ENCODE measurements at regions not wholly inside any gene's neighbourhood (a gene's known extent, or its start where the extent isn't known, plus 50 kb on each side); places are given as distances from the start of the nearest gene placed in this dataset.
A peak's percentile ranks its signal among the peaks of the same experiment; 100 is the strongest.
"Not testable (repeated sequence)": the region's sequence is repeated elsewhere in the genome, so short reads cannot be mapped to it uniquely, and the experiment has no call there.

DNA sequence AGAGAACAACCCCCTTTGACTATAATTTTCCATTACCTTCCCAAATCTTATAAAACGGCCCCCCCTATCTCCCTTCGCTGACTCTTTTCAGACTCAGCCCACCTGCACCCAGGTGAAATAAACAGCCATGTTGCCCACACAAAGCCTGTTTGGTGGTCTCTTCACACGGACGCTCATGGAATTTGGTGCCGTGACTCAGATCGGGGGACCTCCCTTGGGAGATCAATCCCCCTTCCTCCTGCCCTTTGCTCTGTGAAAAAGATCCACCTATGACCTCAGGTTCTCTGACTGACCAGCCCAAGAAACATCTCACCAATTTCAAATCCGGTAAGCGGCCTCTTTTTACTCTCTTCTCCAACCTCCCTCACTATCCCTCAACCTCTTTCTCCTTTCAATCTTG, 146.8 kb upstream of the TRIB2 start:
- not testable (repeated sequence) for DNase-seq

DNA sequence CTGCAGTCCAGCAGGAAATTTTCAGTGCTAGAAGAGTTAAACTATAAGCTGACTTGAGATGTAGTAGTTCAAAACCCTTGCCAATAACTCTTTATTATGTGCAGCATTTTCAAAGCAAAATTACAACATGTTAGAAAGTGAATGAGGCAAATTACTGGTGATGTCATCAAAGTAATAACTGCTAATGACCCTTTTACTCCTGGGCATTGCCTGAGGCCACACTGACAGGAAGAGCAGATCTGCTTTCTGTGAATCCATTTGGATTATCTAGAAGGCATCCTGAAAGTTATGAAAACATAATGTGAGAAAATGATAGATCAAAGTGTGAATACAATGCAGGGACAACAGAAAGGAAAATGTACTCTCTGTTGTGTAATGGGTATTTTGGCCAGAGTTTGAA, 139.6 kb upstream of the TRIB2 start:
- no peak for DNase-seq

DNA sequence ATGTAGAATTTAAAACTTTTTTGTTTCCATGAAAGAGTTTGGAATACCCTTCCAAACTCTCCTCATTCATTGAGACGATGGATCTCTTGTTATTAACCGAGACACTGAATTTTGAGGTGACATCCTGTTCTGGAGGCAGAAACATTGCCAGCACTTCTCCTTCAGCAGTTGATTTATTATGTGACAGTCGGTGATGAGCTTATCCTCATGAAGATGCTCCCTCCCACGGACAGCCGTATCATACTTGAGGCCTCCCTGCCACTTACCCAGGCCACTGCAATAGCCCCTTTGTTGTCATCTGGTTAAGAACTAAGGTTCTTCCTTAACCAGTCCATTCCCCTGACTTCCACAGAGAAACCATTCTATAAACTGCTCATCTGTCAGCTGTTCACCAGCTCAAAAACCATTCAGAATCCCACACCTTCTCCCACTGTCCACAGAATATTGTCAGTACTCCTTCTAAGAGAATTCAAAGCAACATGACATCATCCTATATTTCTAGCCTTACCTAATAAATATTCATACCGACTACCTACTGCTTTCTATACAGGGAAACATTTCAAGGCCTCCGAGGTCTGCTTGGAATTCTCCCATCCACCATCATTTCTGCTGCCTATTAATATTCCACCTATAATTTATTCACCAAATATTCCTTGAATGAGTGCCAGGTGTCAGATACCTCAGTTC, 139.0 kb upstream of the TRIB2 start:
- peak; percentile 26 to 47 (median 27) for DNase-seq

DNA sequence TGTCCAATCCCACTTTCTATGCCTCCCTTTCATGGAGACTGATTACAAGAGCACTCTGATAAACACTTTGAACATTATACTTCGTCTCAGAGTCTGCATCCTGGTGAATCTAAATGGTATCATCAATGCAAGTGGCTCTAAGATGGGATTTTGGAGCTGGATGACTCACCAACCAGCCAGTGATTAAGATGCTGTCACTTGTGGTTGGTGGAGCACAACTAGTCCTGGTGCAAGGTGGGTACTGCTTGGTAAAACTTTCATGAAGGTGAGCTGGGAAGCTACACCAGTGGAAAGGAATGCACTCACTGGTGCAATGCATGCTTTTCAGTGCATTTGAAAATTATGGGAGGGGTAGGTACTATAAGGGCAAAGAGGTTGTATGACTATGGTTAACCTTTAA, 137.7 kb upstream of the TRIB2 start:
- peak in 1 of 3 donors; percentile 30 for DNase-seq

DNA sequence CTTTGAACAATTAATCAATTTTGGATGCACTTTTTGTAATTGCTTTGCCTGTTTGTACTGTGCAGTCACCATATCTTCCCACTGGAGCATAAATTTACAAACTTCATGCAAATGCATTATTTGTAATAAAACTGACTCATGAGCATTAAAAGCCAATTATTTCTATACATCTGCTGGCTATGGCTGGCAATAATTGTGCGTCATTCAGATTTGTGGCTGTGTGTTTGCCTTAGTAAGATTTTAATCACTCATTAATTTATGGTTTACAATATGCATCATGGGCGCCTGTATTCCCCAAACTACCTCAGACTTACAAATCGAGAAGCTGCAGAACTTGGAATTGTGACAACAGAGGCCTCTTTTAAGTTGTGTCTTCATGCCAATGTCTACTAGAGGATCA, 132.4 kb upstream of the TRIB2 start:
- DNase-seq = no peak

DNA sequence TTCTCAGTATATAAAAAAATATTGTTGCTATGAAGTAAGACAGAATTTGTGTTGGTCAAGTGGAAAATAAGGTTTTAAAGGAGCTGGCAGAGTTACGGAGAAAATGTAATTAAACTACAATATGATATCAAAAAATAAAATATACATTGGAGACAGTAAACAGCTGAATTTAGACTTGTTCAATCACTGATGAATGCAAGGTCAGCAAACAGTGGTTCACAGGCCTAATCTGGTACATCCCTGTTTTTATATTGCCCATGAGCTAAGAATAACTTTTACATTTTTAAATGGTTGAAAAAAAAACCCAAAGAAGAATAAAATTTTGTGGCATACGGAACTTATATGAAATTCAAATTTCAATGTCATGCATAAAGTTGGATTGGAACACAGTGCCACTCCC, 131.0 kb upstream of the TRIB2 start:
- no peak for DNase-seq

DNA sequence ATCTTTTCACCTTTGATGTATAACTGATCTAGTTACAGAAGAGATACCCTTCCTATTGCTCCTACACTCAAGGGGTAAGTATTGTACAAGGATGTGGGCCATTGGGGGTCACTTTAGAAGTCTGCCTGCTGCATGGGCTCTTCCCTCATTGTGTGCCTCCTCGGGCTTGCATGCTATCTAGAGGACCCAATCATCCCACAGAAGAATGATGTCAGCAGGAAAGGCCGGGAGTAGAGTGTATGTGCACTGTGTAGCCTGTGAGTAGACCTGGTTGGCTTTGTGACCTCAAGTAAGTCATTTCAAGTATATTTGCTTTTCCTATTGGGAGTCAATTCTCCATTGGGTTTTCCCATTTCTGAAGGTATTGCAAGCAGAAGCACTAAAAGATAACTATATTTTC, 129.5 kb upstream of the TRIB2 start:
- peak; percentile 42 to 47 (median 45) for DNase-seq

DNA sequence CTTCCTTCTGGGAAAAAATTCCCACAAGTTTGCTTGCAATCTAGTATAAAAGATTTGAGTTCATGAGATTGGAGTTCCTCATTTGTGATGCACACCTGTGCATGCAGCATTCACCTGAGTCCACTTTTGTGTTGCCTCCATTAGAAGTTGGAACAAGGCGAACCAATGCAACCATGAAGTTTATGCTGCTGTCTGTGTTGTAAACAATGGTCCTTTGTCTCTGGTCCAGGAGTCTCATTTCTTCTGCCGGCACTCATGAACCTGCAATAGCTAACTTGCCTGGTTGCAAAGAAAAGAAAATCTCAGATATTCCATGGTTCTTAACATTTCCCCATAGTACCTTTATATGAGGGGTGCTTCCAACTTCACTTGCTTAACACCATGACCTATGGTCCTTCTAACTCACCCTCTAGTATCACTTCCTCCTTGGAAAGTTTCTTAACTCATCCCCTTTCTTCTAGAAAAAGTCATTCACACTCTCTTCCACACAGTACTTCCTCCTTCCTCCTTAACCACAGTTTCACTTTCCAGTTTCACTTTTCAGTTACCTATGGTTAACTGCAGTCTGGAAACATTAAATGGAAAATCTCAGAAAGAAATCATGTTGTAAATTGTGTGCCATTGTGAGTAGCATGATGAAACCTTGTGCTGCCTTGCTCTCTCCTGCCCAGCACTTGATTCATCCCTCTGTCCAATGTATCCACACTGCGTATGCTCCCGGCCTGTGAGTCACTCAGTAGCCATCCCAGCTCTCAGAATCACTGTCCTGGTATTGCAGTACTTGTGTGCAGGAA, 128.8 kb upstream of the TRIB2 start:
- DNase-seq = peak; percentile 84 to 99 (median 97)

DNA sequence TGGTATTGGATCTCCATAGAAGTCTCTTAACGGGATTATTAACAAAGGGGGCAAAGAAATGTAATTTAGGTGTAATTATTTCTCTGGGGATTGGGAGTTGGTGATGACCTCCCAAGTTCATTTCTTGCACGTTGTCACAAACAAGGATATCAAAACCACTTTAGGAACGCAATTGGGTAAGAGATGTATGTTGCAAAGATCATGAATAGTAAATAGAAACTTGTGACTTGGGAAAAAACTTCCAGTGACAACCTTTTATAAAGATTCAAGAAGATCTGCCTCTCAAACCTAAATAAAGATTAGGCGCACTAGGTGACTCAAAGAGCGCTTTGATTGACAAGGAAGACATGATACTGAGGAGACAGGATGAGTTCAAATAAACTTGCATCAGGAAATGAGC, 127.8 kb upstream of the TRIB2 start:
- peak; percentile 30 to 70 (median 60) for DNase-seq

DNA sequence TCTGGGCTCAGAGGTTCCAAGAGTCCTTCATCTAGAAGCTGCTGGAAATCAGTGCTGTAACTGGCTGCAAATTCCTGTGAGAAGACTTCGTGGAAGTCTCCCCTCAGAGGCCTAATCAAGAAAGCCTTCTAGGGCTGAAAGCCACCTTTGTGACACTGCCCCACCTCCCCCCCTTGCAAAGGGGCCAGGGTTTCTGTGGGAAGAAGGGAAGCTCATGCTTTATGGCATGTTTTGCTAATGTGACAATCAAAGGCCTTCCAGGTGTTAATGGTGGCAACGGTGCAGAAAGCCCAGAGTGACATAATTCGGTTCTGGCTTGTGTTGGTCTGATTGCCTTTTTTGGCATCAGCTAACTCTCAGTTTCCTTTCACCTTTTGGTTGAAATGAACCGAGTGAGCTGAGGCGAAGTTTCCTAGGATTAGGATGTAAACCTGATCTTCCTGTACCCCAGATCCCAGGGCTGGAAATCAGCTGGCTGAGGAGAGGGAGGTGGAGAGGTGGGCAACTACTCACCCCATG, 126.9 kb upstream of the TRIB2 start:
- DNase-seq = no peak

DNA sequence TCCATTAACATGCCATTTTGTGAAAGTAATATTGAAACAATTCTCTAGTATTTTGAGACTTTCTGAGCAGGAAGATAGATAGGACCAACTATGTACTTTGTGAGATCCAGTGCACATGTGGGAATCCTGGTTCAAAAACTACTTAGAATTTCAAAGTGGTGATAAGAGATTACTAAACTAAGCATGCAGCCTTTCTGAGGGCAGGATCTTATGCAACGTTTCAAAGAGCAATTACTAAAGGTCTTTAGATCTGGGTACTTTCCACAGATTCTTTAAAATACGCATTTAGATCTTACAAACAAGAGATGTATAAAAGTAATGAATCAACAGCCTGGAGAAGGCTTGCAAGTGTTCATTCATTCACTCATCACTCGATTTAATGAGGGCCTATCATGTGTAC, 124.4 kb upstream of the TRIB2 start:
- no peak for DNase-seq

DNA sequence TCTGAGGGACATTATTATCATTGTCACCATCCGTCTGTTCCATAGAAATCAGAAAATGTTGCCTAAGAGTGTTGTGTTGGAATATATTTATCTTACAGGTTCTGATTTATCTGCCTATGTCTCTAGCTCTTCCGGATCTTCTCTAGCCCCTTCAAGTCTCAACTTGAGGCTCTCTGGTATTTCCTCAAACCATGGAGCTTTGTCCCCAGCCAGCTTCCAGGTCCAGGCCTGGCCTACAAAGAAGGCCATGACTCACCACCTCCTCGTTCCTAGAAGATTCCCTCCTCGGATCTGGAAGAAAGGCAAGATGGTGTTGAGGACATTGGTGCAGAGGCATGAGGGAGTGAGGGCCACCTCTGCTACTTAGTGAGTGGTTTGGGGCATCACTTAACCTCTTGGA, 122.1 kb upstream of the TRIB2 start:
- DNase-seq = no peak

DNA sequence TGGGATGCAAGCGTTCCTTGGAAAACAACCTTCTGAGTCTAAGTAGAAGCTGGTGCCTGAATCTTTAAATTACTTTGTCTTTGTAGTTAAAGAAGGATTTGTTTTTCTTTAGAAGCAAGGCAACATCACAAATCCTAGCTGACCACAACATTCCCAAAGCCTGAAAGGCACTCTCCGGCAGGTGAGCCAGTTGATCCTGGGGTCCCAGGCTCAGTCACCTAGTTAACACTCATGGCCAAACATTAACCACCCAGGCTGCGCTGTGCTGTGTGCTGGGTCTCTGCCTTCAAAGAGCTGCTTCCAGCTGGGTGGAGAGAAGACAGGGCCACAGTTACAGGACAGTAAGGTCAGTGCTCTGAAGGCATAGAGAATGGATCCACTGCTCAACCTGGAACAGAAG, 120.0 kb upstream of the TRIB2 start:
- DNase-seq = no peak

DNA sequence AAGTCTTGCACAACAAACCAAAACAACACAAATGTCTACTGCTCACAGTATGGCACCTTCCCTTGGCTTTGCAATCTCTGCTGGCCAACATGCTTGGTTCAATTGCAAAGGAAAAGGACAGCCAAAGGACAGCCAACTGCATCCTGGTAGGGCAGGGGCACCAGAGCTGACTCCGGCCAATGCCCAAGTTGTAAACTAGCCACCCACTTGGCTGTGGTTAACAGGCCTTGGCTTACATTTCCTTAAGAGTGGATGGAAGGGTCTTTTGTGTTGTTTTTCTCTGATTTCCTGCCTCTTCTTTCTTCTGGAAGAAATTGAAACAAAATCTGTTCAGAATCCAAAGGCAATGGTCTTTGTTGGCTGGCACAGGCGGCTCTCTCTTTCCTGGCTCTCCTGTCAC, 119.1 kb upstream of the TRIB2 start:
- no peak for DNase-seq

DNA sequence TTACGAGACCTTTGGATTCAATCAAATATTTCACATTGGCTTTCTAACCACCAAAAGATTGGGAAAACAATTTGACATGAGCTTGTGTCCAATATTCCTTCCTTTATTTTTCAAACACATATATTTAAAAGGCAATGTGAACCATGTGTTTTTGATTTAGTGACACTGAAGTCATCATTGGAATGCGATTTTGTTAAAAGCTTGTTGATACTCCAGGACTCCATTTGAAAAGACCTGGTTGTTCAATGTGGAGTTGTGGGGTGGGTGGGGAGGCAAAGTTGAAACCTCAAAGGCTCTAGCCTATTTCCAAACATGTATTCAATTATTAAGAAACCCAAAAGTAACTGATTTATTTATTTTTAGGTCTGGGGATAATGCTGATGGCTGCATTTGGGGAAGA, 114.1 kb upstream of the TRIB2 start:
- no peak for DNase-seq

DNA sequence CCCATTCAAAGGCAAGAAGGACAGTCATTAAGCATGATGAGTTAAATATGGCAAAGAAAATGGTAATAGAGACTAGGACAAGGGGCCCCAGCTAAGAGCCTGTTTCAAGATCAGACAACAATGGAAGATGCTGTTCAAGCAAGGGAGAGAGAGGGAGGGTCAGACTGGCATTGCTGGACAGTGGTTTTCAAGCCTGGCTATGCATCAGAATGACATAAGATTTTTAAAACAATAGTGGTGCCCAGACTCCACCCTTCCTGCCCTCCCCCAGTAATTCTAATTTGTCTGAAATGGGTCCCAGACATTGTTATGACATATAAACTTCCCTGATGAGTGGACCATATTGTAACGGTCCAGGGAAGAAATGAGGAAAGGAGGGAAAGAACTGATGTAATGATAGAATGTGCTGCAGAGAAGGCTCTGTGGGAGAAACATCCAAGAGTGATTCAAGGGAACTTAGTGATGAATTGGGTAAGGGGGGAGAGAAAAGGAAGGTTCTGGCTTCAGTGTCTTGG, 112.9 kb upstream of the TRIB2 start:
- peak in 2 of 3 donors; percentile 38 to 42 for DNase-seq

DNA sequence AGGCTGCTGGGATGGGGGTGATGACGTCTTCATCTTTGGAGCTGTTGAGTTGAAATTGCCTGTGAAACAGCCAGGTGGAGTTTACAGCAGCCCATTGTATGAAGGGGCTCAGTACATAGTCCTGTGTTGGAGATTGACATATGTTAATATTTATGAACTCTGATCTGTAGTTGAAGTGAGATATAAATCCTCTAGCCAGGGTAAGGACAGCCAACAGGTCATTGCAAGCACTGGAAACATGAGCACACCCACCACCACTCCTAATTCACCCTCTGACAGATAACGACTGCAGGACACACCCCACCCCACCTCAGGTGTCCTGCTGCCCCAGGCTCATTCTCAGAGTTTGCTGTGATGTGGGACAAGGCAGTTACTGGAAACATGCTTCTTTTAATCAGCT, 112.4 kb upstream of the TRIB2 start:
- DNase-seq = no peak

DNA sequence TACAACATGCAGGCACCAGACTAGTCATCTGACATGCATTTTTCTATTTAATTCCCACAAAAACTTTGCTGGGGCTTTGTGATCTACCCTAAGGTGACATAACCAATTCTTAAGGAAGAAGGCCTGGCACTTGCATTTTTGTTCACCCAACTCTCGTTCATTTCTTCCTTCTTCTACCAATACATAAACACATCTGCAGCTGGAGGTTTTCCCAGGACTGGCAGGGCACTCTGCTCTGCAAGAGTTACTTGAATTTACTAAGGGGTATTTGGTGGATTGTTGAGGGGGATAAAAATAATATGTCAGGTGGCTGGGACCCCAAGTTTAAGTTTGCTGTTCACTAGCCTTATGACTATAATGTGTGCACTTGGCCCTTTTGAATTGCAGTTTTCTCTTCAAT, 111.4 kb upstream of the TRIB2 start:
- DNase-seq = no peak

DNA sequence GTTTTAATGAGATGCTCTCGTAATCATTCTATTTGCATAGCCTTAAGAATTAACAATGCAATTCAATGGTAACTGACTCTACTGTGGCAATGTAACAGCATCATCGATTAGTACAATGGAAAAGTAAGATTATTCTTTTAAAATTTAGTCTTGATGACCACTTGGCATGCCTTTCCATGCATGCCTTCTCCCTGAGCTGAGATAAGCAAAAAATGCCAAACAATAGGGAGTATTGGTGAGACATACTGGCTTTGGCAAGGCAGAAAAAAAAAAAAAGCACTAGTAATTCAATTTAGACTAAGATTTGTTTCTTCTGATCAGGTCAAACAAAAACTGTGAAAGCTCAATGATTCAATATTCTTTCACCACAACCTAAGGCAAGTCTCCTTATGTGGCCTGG, 110.8 kb upstream of the TRIB2 start:
- DNase-seq = no peak

DNA sequence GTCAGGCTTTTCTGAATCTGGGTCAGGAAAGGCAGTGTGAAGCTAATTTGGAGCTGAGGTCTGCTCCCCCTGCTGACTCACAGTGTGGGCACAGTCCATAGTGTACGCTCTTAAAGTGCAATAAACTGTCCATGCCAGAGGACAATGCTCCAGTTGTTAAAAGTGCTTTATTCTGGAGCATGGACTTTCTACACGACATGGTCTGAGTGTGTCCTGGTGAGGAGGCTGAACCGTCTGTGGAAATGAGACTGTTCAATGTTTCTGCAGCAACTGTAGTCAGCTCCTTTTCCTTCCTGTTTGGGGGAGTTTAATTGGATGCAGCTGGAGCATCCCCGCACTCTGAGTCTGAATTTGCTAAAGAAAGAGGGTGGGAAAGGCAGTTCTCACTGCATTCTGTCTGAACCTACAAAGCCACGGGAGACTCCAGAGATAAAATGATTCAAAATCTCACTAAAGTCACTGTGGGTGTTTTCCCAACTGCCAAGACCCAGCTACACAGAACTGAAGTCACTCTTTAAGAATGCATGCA, 110.2 kb upstream of the TRIB2 start:
- DNase-seq = no peak

DNA sequence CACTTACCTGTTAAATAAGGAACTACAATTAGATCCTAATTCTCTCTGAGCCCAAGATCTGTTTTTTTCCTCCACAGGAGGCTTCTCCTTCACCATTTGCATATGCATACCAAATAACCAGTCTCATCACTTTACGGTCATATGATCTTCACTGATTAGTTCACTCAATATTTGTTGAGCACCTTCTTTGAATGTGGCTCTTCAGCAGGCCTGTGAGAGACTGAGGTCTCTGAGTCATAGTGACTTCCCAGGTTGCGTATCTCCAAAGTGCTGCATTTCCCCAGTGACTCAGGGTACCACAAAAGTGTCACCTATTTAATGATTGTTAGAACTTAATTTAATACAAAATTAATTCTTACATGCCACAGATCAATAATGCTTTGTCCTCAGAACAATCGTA, 108.8 kb upstream of the TRIB2 start:
- DNase-seq = peak in 2 of 3 donors; percentile 29 to 47

DNA sequence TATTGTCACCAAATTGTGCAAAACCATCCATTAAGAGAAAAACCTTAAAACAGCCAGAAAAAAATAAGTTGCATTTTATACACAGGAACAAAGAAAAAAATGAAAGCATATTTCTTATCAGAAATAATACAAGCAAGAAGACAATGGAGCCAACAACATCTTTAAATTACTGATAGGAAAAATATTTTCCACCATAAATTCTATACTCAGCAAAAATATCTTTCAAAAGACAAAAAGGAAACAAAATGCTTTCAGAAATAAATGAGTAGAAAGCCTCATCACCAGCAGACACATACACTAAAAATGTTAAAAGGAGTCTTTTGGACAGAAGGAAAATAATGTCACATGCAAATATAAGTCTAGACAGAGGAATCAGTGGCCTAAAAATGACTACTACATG, 106.4 kb upstream of the TRIB2 start:
- no peak for DNase-seq

DNA sequence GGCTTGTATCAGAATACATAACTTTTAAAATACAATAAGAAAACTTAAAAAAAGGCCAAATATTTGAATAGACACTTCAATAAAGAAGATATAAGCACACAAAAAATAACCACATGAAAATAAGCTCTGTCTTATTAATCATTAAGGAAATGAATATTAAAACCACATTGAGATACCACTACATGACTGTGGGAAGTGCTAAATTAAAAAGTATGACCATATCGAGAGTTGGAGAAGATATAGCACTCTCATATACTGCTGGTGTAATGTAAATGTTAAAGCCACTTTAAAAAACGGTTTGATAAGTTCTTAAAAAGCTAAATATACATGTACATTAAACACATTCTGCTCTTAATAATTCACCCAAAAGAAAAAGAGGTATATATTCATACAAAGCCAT, 104.6 kb upstream of the TRIB2 start:
- DNase-seq = no peak

DNA sequence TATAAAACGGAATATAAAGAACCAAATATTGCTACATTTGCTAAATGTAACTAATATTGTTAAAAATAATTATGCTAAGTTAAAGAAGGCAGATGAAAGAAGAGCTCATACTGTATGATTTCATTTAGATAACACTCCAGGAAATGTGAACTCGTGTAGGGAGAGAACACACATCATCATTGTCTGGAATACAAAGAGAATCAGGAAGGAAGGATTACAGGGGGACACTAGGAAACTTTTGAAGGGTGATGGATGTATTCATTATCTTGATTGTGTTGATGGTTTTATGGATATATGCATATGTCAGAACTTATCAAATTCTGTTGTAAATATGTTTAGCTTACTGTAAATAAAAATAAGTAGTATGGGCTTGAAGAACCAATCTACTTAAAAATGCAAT, 104.1 kb upstream of the TRIB2 start:
- no peak for DNase-seq

Data from suppressor macrophage treated with lipopolysaccharide for 1 hour (primary cell).